ENCODE measurements at regions not wholly inside any gene's neighbourhood (a gene's known extent, or its start where the extent isn't known, plus 50 kb on each side); places are given as distances from the start of the nearest gene placed in this dataset.

DNA sequence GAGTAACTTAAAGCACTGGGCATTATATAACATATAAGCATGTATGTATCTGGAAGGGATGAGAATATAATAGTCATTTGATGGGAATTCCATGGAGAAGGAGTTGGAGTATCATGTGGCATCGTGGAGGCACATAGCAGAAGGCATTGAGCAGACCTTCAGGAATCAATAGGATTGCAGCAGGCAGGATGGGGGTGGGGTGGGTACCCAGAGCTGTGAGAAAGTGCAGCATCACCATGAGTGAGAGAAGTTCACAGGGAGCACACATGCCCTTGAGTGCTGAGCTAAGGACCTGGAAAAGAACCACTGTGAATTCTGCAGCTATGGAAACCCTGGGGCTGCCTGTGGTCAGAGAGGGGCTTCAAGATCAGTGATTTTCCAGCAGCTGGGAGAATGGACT lies 57.3 kb downstream of the MED10 start:
- ATAC-seq: no peak
- H3K36me3 ChIP-seq (ENCODE audit: low read depth): no peaks in the 10 kb centered on the region
- TF ChIP-seq, protein P1, sequence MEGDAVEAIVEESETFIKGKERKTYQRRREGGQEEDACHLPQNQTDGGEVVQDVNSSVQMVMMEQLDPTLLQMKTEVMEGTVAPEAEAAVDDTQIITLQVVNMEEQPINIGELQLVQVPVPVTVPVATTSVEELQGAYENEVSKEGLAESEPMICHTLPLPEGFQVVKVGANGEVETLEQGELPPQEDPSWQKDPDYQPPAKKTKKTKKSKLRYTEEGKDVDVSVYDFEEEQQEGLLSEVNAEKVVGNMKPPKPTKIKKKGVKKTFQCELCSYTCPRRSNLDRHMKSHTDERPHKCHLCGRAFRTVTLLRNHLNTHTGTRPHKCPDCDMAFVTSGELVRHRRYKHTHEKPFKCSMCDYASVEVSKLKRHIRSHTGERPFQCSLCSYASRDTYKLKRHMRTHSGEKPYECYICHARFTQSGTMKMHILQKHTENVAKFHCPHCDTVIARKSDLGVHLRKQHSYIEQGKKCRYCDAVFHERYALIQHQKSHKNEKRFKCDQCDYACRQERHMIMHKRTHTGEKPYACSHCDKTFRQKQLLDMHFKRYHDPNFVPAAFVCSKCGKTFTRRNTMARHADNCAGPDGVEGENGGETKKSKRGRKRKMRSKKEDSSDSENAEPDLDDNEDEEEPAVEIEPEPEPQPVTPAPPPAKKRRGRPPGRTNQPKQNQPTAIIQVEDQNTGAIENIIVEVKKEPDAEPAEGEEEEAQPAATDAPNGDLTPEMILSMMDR (IDR thresholded peaks at IDR 0.05): no peak

DNA sequence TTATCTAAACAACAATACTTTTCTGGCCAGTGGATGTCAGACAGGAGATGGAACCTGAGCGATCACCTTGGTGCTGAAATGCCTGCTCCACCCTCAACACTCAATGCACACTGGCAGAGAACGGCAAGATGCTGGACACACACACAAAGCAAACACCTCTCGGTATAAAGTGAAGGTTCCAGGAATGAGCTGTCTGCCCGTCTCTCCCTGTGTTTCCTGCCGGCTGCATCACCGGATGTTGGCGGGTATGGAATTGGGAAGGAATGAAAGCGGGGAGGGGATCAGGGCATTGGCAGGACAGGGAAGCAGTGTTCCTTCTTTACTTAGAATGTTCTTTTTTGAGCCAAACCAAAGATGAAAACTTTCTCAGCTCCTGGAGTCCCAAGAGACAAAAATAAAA lies 59.2 kb downstream of the MED10 start:
- Histone ChIP-seq H3K4me1 (ENCODE audit: low read depth) (no peaks in the 10 kb centered on the region), H3K36me3 (ENCODE audit: low read depth) (no peaks in the 10 kb centered on the region), H3K4me3 (no peak overlapping the region), H3K9me3 (no peaks in the 10 kb centered on the region)
- intact Hi-C loops (cut with DNase I, micrococcal nuclease): no loop called here
- TF ChIP-seq, protein P1 (IDR thresholded peaks at IDR 0.05): no peak
- ATAC-seq: no peak
- DNase-seq: no peak

More for the DNA sequence above, 57.3 kb downstream of the MED10 start:
- no peaks in the 10 kb centered on the region for H3K9me3 ChIP-seq
- DNase-seq: no peak
- H3K4me3 ChIP-seq: no peak overlapping the region
- intact Hi-C loops (cut with DNase I, micrococcal nuclease): no loop called here
- H3K4me1 ChIP-seq (ENCODE audit: low read depth): no peaks in the 10 kb centered on the region

DNA sequence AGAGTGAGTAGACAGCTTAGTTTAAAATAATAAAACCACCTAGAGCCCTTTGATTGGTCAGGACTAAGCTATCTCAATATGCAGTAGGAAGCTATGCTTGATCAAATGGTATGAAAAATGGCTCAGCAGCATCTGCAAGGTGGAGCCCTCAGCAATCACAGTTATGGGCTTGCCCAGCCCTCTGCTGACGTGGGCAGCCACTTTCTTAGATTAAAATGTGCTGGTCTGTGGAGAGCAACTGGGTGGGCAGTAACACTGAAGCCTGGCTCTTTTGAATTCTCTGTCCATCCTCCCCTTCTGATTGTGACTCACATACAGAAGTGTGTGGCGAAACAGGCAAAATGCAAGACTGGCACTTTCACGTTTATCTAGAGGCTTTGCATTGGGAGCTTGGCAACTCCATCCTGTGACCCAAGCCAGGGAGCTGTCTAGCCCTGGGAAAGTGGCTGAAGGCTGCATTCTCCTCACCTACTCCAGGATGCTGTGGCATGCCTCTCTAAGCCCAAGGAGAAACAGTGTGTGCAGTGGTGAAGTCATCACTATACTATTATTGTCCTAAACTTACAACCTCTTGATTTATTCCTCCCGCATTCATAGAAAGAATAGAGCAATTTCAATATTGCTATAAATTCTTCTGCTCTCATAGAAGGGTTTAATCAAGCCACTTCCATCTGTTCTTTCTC lies 61.1 kb downstream of the MED10 start:
- no peak overlapping the region for H3K4me3 ChIP-seq
- intact Hi-C loops (cut with DNase I, micrococcal nuclease): no loop called here
- DNase-seq (no peak), ATAC-seq (no peak)
- H3K36me3 ChIP-seq (ENCODE audit: low read depth): no peaks in the 10 kb centered on the region
- no peaks in the 10 kb centered on the region for H3K4me1 ChIP-seq (ENCODE audit: low read depth)
- no peaks in the 10 kb centered on the region for H3K9me3 ChIP-seq
- TF ChIP-seq, protein P1 (IDR thresholded peaks at IDR 0.05): no peak

DNA sequence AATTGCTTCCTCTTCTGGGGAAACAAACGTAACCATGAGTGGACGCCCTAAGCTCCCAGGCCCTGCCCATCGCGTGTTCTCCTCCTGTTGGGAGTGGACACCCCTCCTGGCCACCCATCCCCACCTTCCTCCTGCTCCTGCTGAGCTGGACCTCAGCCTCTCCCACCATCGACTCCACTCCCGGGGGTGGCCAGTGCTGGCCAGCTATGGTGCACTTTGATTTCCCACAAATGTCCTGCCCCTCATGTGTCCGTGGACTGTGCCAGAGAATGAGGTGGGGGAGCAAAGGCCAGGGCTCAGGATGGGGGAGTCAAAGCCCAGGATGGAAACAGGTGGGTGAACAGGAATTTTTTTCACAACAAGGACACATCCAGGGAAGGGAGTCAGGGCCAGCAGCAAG lies 62.8 kb downstream of the MED10 start:
- Histone ChIP-seq H3K4me1 (ENCODE audit: low read depth) (no peaks in the 10 kb centered on the region), H3K9me3 (no peaks in the 10 kb centered on the region), H3K4me3 (no peak overlapping the region), H3K36me3 (ENCODE audit: low read depth) (no peaks in the 10 kb centered on the region)
- no peak for ATAC-seq
- intact Hi-C loops (cut with DNase I, micrococcal nuclease): no loop called here
- DNase-seq: no peak
- TF ChIP-seq, protein P1 (IDR thresholded peaks at IDR 0.05): no peak

DNA sequence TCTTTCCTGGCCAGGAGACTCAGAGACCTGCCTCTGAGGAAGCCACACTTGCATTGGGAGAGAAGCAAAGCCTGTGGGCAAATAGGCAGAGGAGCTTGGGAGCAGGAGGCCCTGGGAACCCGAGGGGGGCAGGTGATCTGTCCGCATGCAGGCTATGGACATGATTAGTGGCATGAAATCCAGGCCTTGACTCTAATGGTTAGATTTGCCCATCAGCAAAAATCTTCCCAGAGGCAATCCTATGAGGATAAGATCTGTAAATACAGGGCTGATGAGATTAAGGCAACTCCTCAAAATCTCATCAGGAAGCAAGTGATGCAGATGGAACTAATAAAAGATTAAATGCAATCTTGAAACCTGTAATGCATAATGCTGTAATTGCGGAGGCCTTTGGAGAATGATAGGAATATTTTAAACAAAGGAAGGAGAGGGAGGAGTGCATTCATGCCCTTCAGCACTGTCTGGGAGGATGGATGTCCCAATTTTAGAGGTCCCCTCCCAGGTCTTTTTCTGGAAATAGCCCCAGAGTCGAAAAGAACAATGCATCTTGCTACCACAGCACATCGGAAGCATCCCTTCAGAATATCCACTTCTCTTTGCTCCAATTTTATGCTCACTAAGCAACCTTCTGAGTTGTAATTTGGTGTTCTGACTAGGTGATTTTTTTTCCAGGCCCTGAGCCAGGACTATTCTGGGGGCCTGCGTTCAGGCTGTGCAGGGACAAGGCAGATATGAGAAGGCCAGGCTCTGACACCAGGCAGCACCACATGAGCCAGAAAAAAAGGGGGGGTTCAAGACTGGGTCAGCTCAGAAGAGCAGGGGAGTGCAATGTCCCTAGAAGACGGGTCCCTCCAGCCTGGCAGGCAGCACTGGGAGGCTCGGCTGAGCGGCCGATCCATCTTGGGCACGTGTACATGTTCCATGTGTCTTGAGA lies 66.5 kb downstream of the MED10 start:
- DNase-seq: no peak
- TF ChIP-seq, protein P1 (IDR thresholded peaks at IDR 0.05): no peak
- no peaks in the 10 kb centered on the region for H3K36me3 ChIP-seq (ENCODE audit: low read depth)
- H3K9me3 ChIP-seq: no peaks in the 10 kb centered on the region
- no peak overlapping the region for H3K4me3 ChIP-seq
- ATAC-seq: no peak
- intact Hi-C loops (cut with DNase I, micrococcal nuclease): no loop called here
- no peaks in the 10 kb centered on the region for H3K4me1 ChIP-seq (ENCODE audit: low read depth)

Measured in mucosa of descending colon (tissue), 3 donors.